ENCODE measurements at regions not wholly inside any gene's neighbourhood (a gene's known extent, or its start where the extent isn't known, plus 50 kb on each side); places are given as distances from the start of the nearest gene placed in this dataset.
"Not testable (repeated sequence)": the region's sequence is repeated elsewhere in the genome, so short reads cannot be mapped to it uniquely, and the experiment has no call there.

- not testable (repeated sequence) for TF ChIP-seq CTCF (IDR thresholded peaks at IDR 0.05 in 8 of 11, conservative IDR thresholded peaks at IDR 0.05 in 3 of 11); POLR2A (IDR thresholded peaks at IDR 0.05)
Measured at GRCh38 chr10:53335803-53336422, 563.3 kb upstream of the MBL2 start.
